Panc1 (cell line): ENCODE measurements at regions not wholly inside any gene's neighbourhood (a gene's known extent, or its start where the extent isn't known, plus 50 kb on each side); places are given as distances from the start of the nearest gene placed in this dataset.

Experiments used
- ATAC-seq: fragments of 200-7000 bp; cut with Tn5 transposase; 2 replicates; pipeline ENCODE4 v1.9.1; 2020; ENCODE audit warnings: mild to moderate bottlenecking, moderate library complexity
- BruUV-seq: library from RNA; stranded (reverse); fragments of 400-500 nt; replicated peaks from 2 replicates; lab custom pipeline; 2021; lab: Mats Ljungman, UMichigan
- CTCF ChIA-PET: fragments of 300-600 bp; sonication (Branson Sonifier 250); formaldehyde crosslinking; loops from one replicate; lab custom pipeline; 2022; ENCODE audit warnings: antibody characterized with exemption; lab: Charles Lee
- POLR2A ChIA-PET: fragments of 300-600 bp; sonication (Branson Sonifier 250); formaldehyde crosslinking; loops from one replicate; lab custom pipeline; 2022; ENCODE audit warnings: antibody characterized with exemption; lab: Charles Lee
- DNase-seq: peaks from one replicate; pipeline ENCODE4 v3.0.0-alpha.2; 2010; ENCODE audit warnings: low read depth, low spot score
- H3K27ac ChIP-seq: 2 replicates; pipeline ENCODE4 v1.5.1; 2011; ENCODE audit warnings: mild to moderate bottlenecking, low read length, inconsistent platforms
- H3K27me3 ChIP-seq: fragments of 200-500 bp; sonication (Bioruptor generic); 2 replicates; pipeline ENCODE4 v1.6.0; 2014; ENCODE audit warnings: low read length, inconsistent platforms; ENCODE audit not compliant: control insufficient read depth, insufficient read depth
- H3K36me3 ChIP-seq: fragments of 200-500 bp; sonication (Bioruptor generic); 2 replicates; pipeline ENCODE4 v1.5.1; 2014; ENCODE audit warnings: inconsistent platforms, mild to moderate bottlenecking, low read length, moderate library complexity; ENCODE audit not compliant: control insufficient read depth, insufficient read depth
- H3K4me1 ChIP-seq: 2 replicates; pipeline ENCODE4 v1.5.1; 2011; ENCODE audit warnings: inconsistent platforms, mild to moderate bottlenecking, low read length, moderate library complexity; ENCODE audit not compliant: control insufficient read depth, insufficient read depth
- H3K4me3 ChIP-seq, 2 experiments: 2 replicates each; pipeline ENCODE4 v1.5.1; 2011 to 2012; ENCODE audit warnings: low read depth in 2 of 2, low read length in 2 of 2, mild to moderate bottlenecking in 2 of 2, inconsistent platforms in 1 of 2, moderate library complexity in 1 of 2
- H3K9me3 ChIP-seq: fragments of 200-500 bp; sonication (Bioruptor generic); 2 replicates; pipeline ENCODE4 v1.5.1; 2014; ENCODE audit warnings: low read depth, mild to moderate bottlenecking, inconsistent platforms, low read length, moderate library complexity; ENCODE audit not compliant: control insufficient read depth, insufficient read depth
- POLR2AphosphoS5 ChIP-seq: IDR thresholded peaks from 2 replicates; pipeline ENCODE4 v1.6.1; 2012; ENCODE audit warnings: mild to moderate bottlenecking, low read depth, low read length, moderate library complexity
- REST ChIP-seq, 2 experiments: IDR thresholded peaks; 2 replicates each; pipeline ENCODE4 v1.6.1; 2011 to 2012; ENCODE audit warnings: low read depth in 2 of 2, control low read depth in 1 of 2, low read length in 1 of 2, mild to moderate bottlenecking in 1 of 2, moderate library complexity in 1 of 2; ENCODE audit not compliant: insufficient read depth in 1 of 2
- SIN3A ChIP-seq: IDR thresholded peaks from 2 replicates; pipeline ENCODE4 v1.6.1; 2012; ENCODE audit warnings: low read depth, mild to moderate bottlenecking, low read length, moderate library complexity, borderline replicate concordance; ENCODE audit not compliant: insufficient read depth
- TCF7L2 ChIP-seq: IDR thresholded peaks from 2 replicates; pipeline ENCODE4 v1.6.1; 2011; ENCODE audit warnings: mild to moderate bottlenecking, low read depth, low read length, inconsistent platforms
- in situ Hi-C: cut with HindIII; loops from 2 replicates; pipeline ENCODE4 v1.10.0; 2016; ENCODE audit warnings: low sequenced_read_pairs, low pct_unique_long_range_greater_than_20kb
- intact Hi-C: fragments of 100-400 bp; cut with micrococcal nuclease; formaldehyde crosslinking; loops from one replicate; pipeline ENCODE4 v1.10.0; 2022; ENCODE audit not compliant: unreplicated experiment
- TF ChIP-seq, protein P1 (sequence below): fragments of 450-650 bp; IDR thresholded peaks from 2 replicates; pipeline ENCODE4 v1.5.1; 2017; ENCODE audit warnings: mild to moderate bottlenecking

DNA sequence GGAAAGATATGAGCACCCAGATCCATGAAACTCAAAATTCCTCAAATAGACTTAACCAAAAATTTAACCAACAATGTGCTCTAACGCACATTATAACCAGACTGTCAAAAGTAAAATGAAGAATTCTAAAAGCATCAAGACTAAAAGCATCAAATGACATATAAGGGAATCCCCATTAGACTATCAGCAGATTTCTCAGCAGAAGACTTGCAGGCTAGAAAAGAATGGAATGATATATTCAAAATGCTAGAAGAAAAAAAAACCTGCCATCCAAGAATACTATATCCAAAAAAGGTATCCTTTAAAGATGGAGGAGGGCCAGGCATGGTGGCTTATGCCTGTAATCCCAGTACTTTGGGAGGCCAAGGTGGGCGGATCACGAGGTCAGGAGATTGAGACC lies 117.5 kb upstream of the UBASH3B start:
- H3K4me3 ChIP-seq = no peak overlapping the region
- intact Hi-C loops = no loop called here
- BruUV-seq = no TSS peak
- in situ Hi-C loops = no loop called here
- ATAC-seq (no peak), DNase-seq (no peak)
- ChIA-PET POLR2A (no interaction called here), CTCF (no interaction called here)
- H3K4me1 ChIP-seq = no peaks in the 10 kb centered on the region
- H3K27ac ChIP-seq = no peak overlapping the region
- no peaks in the 10 kb centered on the region for H3K36me3 ChIP-seq
- H3K27me3 ChIP-seq = no peaks in the 10 kb centered on the region; the same call in 1 of the 2 replicates
- TF ChIP-seq POLR2AphosphoS5 (no peak), SIN3A (no peak), REST (IDR thresholded peaks at IDR 0.05; ENCODE audit: insufficient read depth in 1 of 2, low read depth in 2 of 2, low read length in 1 of 2) (no peak), TCF7L2 (no peak)
- TF ChIP-seq, protein P1, sequence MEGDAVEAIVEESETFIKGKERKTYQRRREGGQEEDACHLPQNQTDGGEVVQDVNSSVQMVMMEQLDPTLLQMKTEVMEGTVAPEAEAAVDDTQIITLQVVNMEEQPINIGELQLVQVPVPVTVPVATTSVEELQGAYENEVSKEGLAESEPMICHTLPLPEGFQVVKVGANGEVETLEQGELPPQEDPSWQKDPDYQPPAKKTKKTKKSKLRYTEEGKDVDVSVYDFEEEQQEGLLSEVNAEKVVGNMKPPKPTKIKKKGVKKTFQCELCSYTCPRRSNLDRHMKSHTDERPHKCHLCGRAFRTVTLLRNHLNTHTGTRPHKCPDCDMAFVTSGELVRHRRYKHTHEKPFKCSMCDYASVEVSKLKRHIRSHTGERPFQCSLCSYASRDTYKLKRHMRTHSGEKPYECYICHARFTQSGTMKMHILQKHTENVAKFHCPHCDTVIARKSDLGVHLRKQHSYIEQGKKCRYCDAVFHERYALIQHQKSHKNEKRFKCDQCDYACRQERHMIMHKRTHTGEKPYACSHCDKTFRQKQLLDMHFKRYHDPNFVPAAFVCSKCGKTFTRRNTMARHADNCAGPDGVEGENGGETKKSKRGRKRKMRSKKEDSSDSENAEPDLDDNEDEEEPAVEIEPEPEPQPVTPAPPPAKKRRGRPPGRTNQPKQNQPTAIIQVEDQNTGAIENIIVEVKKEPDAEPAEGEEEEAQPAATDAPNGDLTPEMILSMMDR = no peak
- H3K9me3 ChIP-seq = no peaks in the 10 kb centered on the region; the same call in 1 of the 2 replicates

DNA sequence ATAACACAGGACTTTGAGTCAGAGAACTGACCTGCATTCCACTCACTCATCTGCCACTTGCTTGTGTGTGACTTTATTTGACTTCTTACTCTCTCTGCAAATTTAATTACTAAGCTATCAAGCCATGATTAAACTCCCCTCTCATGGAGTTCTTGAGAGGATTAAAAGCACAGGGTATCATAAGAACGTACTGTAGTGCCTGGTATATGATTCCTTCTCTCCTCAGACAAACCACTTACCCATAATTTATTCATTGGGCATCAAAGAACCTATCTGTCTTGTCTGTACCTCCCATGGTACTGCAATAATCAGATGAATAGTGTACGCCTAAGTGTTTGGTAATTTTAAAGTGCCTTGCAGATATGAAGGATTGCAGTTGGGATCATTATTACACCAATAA lies 130.6 kb upstream of the UBASH3B start:
- DNase-seq = no peak
- ChIA-PET POLR2A (no interaction called here), CTCF (no interaction called here)
- Histone ChIP-seq H3K4me3 (no peak overlapping the region), H3K36me3 (no peaks in the 10 kb centered on the region), H3K9me3 (no peaks in the 10 kb centered on the region), H3K27me3 (peaks cover 12% of the 10 kb centered on the region), H3K4me1 (no peaks in the 10 kb centered on the region), H3K27ac (no peak overlapping the region)
- no peak for ATAC-seq
- no TSS peak for BruUV-seq
- TF ChIP-seq TCF7L2 (no peak), REST (IDR thresholded peaks at IDR 0.05; ENCODE audit: insufficient read depth in 1 of 2, low read depth in 2 of 2, low read length in 1 of 2) (no peak), SIN3A (no peak), POLR2AphosphoS5 (no peak)
- TF ChIP-seq, protein P1 = no peak
- in situ Hi-C loops = no loop called here
- intact Hi-C loops = no loop called here
